ENCODE measurements at regions not wholly inside any gene's neighbourhood (a gene's known extent, or its start where the extent isn't known, plus 50 kb on each side); places are given as distances from the start of the nearest gene placed in this dataset.
"Not testable (repeated sequence)": the region's sequence is repeated elsewhere in the genome, so short reads cannot be mapped to it uniquely, and the experiment has no call there.

- no peak for DNase-seq (ENCODE audit: low spot score)
Observed at GRCh38 chr10:2340831-2341647, 603.7 kb upstream of the ADARB2 start.

GRCh38 chr10:2335626-2336025 is 598.3 kb upstream of the ADARB2 start:
- DNase-seq (ENCODE audit: low spot score) = no peak

GRCh38 chr10:2334575-2334974 is 597.2 kb upstream of the ADARB2 start:
- no peak for DNase-seq (ENCODE audit: low spot score)

- DNase-seq (ENCODE audit: low spot score) = no peak
Observed at GRCh38 chr10:2329082-2329481, 591.8 kb upstream of the ADARB2 start.

- DNase-seq (ENCODE audit: low spot score) = no peak
Observed at GRCh38 chr10:2326411-2326810, 589.1 kb upstream of the ADARB2 start.

GRCh38 chr10:2315045-2315485 is 577.7 kb upstream of the ADARB2 start:
- DNase-seq (ENCODE audit: low spot score) = not testable (repeated sequence)

- no peak for DNase-seq (ENCODE audit: low spot score)
Observed at GRCh38 chr10:2306081-2306480, 568.8 kb upstream of the ADARB2 start.

GRCh38 chr10:2303169-2303568 is 565.8 kb upstream of the ADARB2 start:
- no peak for DNase-seq (ENCODE audit: low spot score)

- no peak for DNase-seq (ENCODE audit: low spot score)
Observed at GRCh38 chr10:2301227-2301626, 563.9 kb upstream of the ADARB2 start.

GRCh38 chr10:2300231-2300630 is 562.9 kb upstream of the ADARB2 start:
- DNase-seq (ENCODE audit: low spot score) = no peak

- no peak for DNase-seq (ENCODE audit: low spot score)
Observed at GRCh38 chr10:2296179-2296891, 559.0 kb upstream of the ADARB2 start.

GRCh38 chr10:2294739-2295138 is 557.4 kb upstream of the ADARB2 start:
- no peak for DNase-seq (ENCODE audit: low spot score)

GRCh38 chr10:2284071-2284470 is 546.7 kb upstream of the ADARB2 start:
- no peak for DNase-seq (ENCODE audit: low spot score)

GRCh38 chr10:2282202-2282601 is 544.9 kb upstream of the ADARB2 start:
- DNase-seq (ENCODE audit: low spot score) = no peak

- DNase-seq (ENCODE audit: low spot score) = no peak
Observed at GRCh38 chr10:2280713-2281300, 543.5 kb upstream of the ADARB2 start.

GRCh38 chr10:2279711-2280110 is 542.4 kb upstream of the ADARB2 start:
- no peak for DNase-seq (ENCODE audit: low spot score)

GRCh38 chr10:2278363-2278762 is 541.0 kb upstream of the ADARB2 start:
- no peak for DNase-seq (ENCODE audit: low spot score)

- DNase-seq (ENCODE audit: low spot score) = no peak
Observed at GRCh38 chr10:2263561-2263960, 526.2 kb upstream of the ADARB2 start.

- DNase-seq (ENCODE audit: low spot score) = no peak
Observed at GRCh38 chr10:2262878-2263277, 525.6 kb upstream of the ADARB2 start.

- DNase-seq (ENCODE audit: low spot score) = no peak
Observed at GRCh38 chr10:2262333-2262732, 525.0 kb upstream of the ADARB2 start.

GRCh38 chr10:2256241-2256640 is 518.9 kb upstream of the ADARB2 start:
- DNase-seq (ENCODE audit: low spot score) = no peak

- no peak for DNase-seq (ENCODE audit: low spot score)
Observed at GRCh38 chr10:2252096-2252495, 514.8 kb upstream of the ADARB2 start.

- DNase-seq (ENCODE audit: low spot score) = no peak
Observed at GRCh38 chr10:2251631-2252030, 514.3 kb upstream of the ADARB2 start.

All from CD4-positive, alpha-beta T cell treated with Interleukin-2 at 100 ng/mL for 4 hours (primary cell).